ENCODE measurements at regions not wholly inside any gene's neighbourhood (a gene's known extent, or its start where the extent isn't known, plus 50 kb on each side); places are given as distances from the start of the nearest gene placed in this dataset.
"Not testable (repeated sequence)": the region's sequence is repeated elsewhere in the genome, so short reads cannot be mapped to it uniquely, and the experiment has no call there.

- H3K36me3 ChIP-seq: no peaks in the 10 kb centered on the region
- H3K27ac ChIP-seq: no peak overlapping the region
- no peak for TF ChIP-seq CTCF (IDR thresholded peaks at IDR 0.05)
- no peaks in the 10 kb centered on the region for H3K27me3 ChIP-seq
- intact Hi-C loops (cut with DNase I): no loop called here
- DNase-seq (no peak), ATAC-seq (no peak)
- H3K4me3 ChIP-seq: no peak overlapping the region
- H3K9me3 ChIP-seq: peaks cover 0 to 8% of the 10 kb centered on the region in 2 donors
- H3K4me1 ChIP-seq: no peaks in the 10 kb centered on the region
Measured at GRCh38 chr3:137180220-137180619, 222.4 kb downstream of the IL20RB start.

- DNase-seq: peak in 1 of 4 donors; percentile 3
Measured at GRCh38 chr3:137191133-137191923, 233.5 kb downstream of the IL20RB start.

GRCh38 chr3:137191951-137192350 lies 234.2 kb downstream of the IL20RB start:
- no peak for DNase-seq
- intact Hi-C loops (cut with DNase I): no loop called here
- ATAC-seq: no peak

More at GRCh38 chr3:137191133-137191923, 233.5 kb downstream of the IL20RB start:
- no peak for ATAC-seq
- no peak for TF ChIP-seq CTCF (IDR thresholded peaks at IDR 0.05)
- H3K9me3 ChIP-seq: no peaks in the 10 kb centered on the region
- H3K27ac ChIP-seq: no peak overlapping the region
- no peaks in the 10 kb centered on the region for H3K36me3 ChIP-seq
- no peaks in the 10 kb centered on the region for H3K27me3 ChIP-seq
- H3K4me1 ChIP-seq: no peaks in the 10 kb centered on the region
- intact Hi-C loops (cut with DNase I): no loop called here
- H3K4me3 ChIP-seq: no peak overlapping the region

GRCh38 chr3:137194301-137194700 lies 236.5 kb downstream of the IL20RB start:
- Histone ChIP-seq H3K9me3 (no peaks in the 10 kb centered on the region), H3K27me3 (no peaks in the 10 kb centered on the region), H3K36me3 (no peaks in the 10 kb centered on the region), H3K27ac (no peak overlapping the region), H3K4me3 (no peak overlapping the region), H3K4me1 (no peaks in the 10 kb centered on the region)
- no peak for TF ChIP-seq CTCF (IDR thresholded peaks at IDR 0.05)
- intact Hi-C loops (cut with DNase I): no loop called here
- no peak for DNase-seq
- ATAC-seq: no peak

More at GRCh38 chr3:137191951-137192350, 234.2 kb downstream of the IL20RB start:
- Histone ChIP-seq H3K4me3 (no peak overlapping the region), H3K27ac (no peak overlapping the region), H3K36me3 (no peaks in the 10 kb centered on the region), H3K4me1 (no peaks in the 10 kb centered on the region), H3K27me3 (no peaks in the 10 kb centered on the region), H3K9me3 (no peaks in the 10 kb centered on the region)
- TF ChIP-seq CTCF (IDR thresholded peaks at IDR 0.05): no peak

GRCh38 chr3:137198374-137198773 lies 240.6 kb downstream of the IL20RB start:
- H3K4me1 ChIP-seq; ATAC-seq; H3K4me3 ChIP-seq; intact Hi-C loops (cut with DNase I); H3K27me3 ChIP-seq; H3K36me3 ChIP-seq; H3K27ac ChIP-seq; H3K9me3 ChIP-seq: not testable (repeated sequence)
- DNase-seq: peak in 1 of 4 donors; percentile 62

- H3K27ac ChIP-seq: no peak overlapping the region
- ATAC-seq: no peak
- DNase-seq: no peak
- intact Hi-C loops (cut with DNase I): no loop called here
- H3K27me3 ChIP-seq: no peaks in the 10 kb centered on the region
- H3K4me1 ChIP-seq: no peaks in the 10 kb centered on the region
- H3K4me3 ChIP-seq: no peak overlapping the region
- no peak for TF ChIP-seq CTCF (IDR thresholded peaks at IDR 0.05)
- no peaks in the 10 kb centered on the region for H3K9me3 ChIP-seq
- no peaks in the 10 kb centered on the region for H3K36me3 ChIP-seq
Measured at GRCh38 chr3:137199678-137200077, 241.9 kb downstream of the IL20RB start.
